HFFc6 (cell line): ENCODE measurements at regions not wholly inside any gene's neighbourhood (a gene's known extent, or its start where the extent isn't known, plus 50 kb on each side); places are given as distances from the start of the nearest gene placed in this dataset.

ENCODE experiments used
- DNase-seq: peaks from one replicate; pipeline ENCODE4 v3.0.0-alpha.2; 2018
- H3K27ac Mint-ChIP-seq: 2 replicates; pipeline ENCODE4 v1.8.0; 2020; ENCODE audit warnings: mild to moderate bottlenecking, mixed read lengths
- H3K27me3 Mint-ChIP-seq: 2 replicates; pipeline ENCODE4 v1.8.0; 2021; ENCODE audit warnings: mild to moderate bottlenecking, moderate library complexity, mixed read lengths; ENCODE audit not compliant: insufficient read depth
- H3K36me3 Mint-ChIP-seq: 2 replicates; pipeline ENCODE4 v1.8.0; 2021; ENCODE audit warnings: low read depth, mixed read lengths
- H3K4me1 Mint-ChIP-seq: 2 replicates; pipeline ENCODE4 v1.8.0; 2020; ENCODE audit warnings: low read depth, mixed read lengths
- H3K4me3 Mint-ChIP-seq: 2 replicates; pipeline ENCODE4 v1.8.0; 2020; ENCODE audit warnings: mild to moderate bottlenecking, moderate library complexity, mixed read lengths
- H3K9me3 Mint-ChIP-seq: 2 replicates; pipeline ENCODE4 v1.8.0; 2020; ENCODE audit warnings: mild to moderate bottlenecking, mixed read lengths
- CTCF ChIP-seq: fragments of 200-600 bp; sonication (generic); IDR thresholded peaks from 2 replicates; pipeline ENCODE4 v1.5.0; 2021; ENCODE audit warnings: antibody characterized with exemption, mild to moderate bottlenecking

- H3K27ac Mint-ChIP-seq: no peak overlapping the region
- no peaks in the 10 kb centered on the region; the same call in 1 of the 2 replicates for H3K27me3 Mint-ChIP-seq
- no peak for TF ChIP-seq CTCF
- peaks cover 26% of the 10 kb centered on the region for H3K36me3 Mint-ChIP-seq
- no peak overlapping the region; the same call in 1 of the 2 replicates for H3K4me3 Mint-ChIP-seq
- DNase-seq: no peak
- peaks cover 15% of the 10 kb centered on the region for H3K9me3 Mint-ChIP-seq
- H3K4me1 Mint-ChIP-seq: peaks cover 19% of the 10 kb centered on the region
Observed at GRCh38 chr12:88291498-88292131, 149.5 kb downstream of the TMTC3 start.

GRCh38 chr12:88298014-88298682 lies 156.0 kb downstream of the TMTC3 start:
- H3K27me3 Mint-ChIP-seq: no peaks in the 10 kb centered on the region
- peak overlapping the region; percentile 11 for H3K4me3 Mint-ChIP-seq
- no peak for TF ChIP-seq CTCF
- H3K9me3 Mint-ChIP-seq: peaks cover 15% of the 10 kb centered on the region
- H3K36me3 Mint-ChIP-seq: peaks cover 31% of the 10 kb centered on the region
- no peak for DNase-seq
- H3K4me1 Mint-ChIP-seq: peaks cover 53% of the 10 kb centered on the region
- peak overlapping the region; percentile 84 for H3K27ac Mint-ChIP-seq

- peaks cover 53% of the 10 kb centered on the region for H3K4me1 Mint-ChIP-seq
- peaks cover 29% of the 10 kb centered on the region for H3K36me3 Mint-ChIP-seq
- H3K27ac Mint-ChIP-seq: peak overlapping the region; percentile 84
- no peak for TF ChIP-seq CTCF
- H3K4me3 Mint-ChIP-seq: peak overlapping the region; percentile 54
- peaks cover 10% of the 10 kb centered on the region for H3K9me3 Mint-ChIP-seq
- peak; percentile 54 for DNase-seq
- H3K27me3 Mint-ChIP-seq: no peaks in the 10 kb centered on the region
Observed at GRCh38 chr12:88298761-88299242, 156.7 kb downstream of the TMTC3 start.

GRCh38 chr12:88299567-88300101 lies 157.5 kb downstream of the TMTC3 start:
- peaks cover 2% of the 10 kb centered on the region for H3K9me3 Mint-ChIP-seq
- H3K4me3 Mint-ChIP-seq: peak overlapping the region; percentile 54
- DNase-seq: peak; percentile 99
- H3K27ac Mint-ChIP-seq: peak overlapping the region; percentile 84
- no peak for TF ChIP-seq CTCF
- no peaks in the 10 kb centered on the region for H3K27me3 Mint-ChIP-seq
- H3K4me1 Mint-ChIP-seq: peaks cover 59% of the 10 kb centered on the region
- H3K36me3 Mint-ChIP-seq: peaks cover 25% of the 10 kb centered on the region

GRCh38 chr12:88300931-88301330 lies 158.8 kb downstream of the TMTC3 start:
- Mint-ChIP-seq H3K36me3 (peaks cover 18% of the 10 kb centered on the region), H3K4me1 (peaks cover 72% of the 10 kb centered on the region), H3K9me3 (no peaks in the 10 kb centered on the region; the same call in 1 of the 2 replicates), H3K27ac (peak overlapping the region; percentile 84), H3K27me3 (no peaks in the 10 kb centered on the region), H3K4me3 (peak overlapping the region; percentile 54; the same call in 1 of the 2 replicates)
- no peak for DNase-seq
- no peak for TF ChIP-seq CTCF
